ENCODE measurements at regions not wholly inside any gene's neighbourhood (a gene's known extent, or its start where the extent isn't known, plus 50 kb on each side); places are given as distances from the start of the nearest gene placed in this dataset.
A peak's percentile ranks its signal among the peaks of the same experiment; 100 is the strongest.

DNA sequence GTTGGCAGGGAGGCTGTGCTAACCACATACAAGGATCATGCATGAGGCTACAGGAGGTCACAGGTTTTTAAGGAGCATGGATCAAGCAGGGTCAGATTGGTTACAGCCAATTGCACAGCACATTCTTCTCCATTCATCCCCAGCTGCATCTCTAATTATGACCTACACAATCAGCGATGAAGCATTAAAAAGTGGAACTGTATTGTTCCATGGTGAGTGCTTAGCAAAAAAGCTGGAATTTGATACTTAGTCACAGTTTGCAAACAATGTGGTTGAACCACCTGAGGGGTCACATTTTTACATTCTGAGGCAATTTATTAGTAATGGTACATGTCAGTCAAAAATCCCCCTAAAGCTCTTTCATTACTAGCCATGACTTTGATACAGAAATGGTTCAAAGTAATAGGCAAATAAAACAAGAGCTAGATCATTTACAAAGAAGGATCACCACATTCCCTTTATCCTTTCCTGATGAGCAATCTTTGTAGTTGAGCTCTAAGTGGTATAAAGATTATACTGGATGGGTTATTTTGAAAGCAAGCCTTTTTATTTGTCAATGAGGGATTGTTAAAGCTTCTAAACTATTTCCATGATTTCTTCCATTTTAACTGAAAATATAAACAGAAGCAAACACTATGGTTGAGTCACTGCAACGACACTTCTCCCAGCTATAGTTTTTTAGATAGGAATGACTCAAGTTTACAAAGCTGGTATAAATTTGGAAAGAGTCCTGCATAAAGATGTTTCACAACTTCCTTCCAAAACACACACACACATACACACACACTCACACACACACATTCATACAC, 217.8 kb upstream of the SEMA3A start (continued):
- TF ChIP-seq ZNF274 (IDR thresholded peaks at IDR 0.05; ENCODE audit: low read depth, low read length), result no peak
- peak; percentile 45 for TF ChIP-seq CBX3 (IDR thresholded peaks at IDR 0.05; ENCODE audit: low read depth)
- no peak; the same call in 1 of the 2 replicates for TF ChIP-seq SRF (IDR thresholded peaks at IDR 0.05; ENCODE audit: low read depth)
- TF ChIP-seq MAX (IDR thresholded peaks at IDR 0.05), result 0 out of 2 replicates have a peak, but pooled peaks have one; percentile 34

GRCh38 chr7:84399661-84400060, 205.1 kb upstream of the SEMA3A start:
- intact Hi-C loops (cut with micrococcal nuclease), result no loop called here
- H2AFZ ChIP-seq (ENCODE audit: low read depth, low read length, poor library complexity, severe bottlenecking), result no peak overlapping the region
- no peaks in the 10 kb centered on the region for H3K9me3 ChIP-seq (ENCODE audit: control insufficient read depth in 1 of 2, insufficient read depth in 1 of 2, low read depth in 1 of 2, low read length in 2 of 2)
- CTCF ChIA-PET, result no interaction called here
- POLR2A ChIA-PET, result no interaction called here
- no peak overlapping the region for H3K4me3 ChIP-seq (replicated peaks in 1 of 2; ENCODE audit: low read depth in 1 of 2, low read length in 2 of 2)
- no peak overlapping the region for H3K9ac ChIP-seq (ENCODE audit: low read length)
- TF ChIP-seq, protein P1, sequence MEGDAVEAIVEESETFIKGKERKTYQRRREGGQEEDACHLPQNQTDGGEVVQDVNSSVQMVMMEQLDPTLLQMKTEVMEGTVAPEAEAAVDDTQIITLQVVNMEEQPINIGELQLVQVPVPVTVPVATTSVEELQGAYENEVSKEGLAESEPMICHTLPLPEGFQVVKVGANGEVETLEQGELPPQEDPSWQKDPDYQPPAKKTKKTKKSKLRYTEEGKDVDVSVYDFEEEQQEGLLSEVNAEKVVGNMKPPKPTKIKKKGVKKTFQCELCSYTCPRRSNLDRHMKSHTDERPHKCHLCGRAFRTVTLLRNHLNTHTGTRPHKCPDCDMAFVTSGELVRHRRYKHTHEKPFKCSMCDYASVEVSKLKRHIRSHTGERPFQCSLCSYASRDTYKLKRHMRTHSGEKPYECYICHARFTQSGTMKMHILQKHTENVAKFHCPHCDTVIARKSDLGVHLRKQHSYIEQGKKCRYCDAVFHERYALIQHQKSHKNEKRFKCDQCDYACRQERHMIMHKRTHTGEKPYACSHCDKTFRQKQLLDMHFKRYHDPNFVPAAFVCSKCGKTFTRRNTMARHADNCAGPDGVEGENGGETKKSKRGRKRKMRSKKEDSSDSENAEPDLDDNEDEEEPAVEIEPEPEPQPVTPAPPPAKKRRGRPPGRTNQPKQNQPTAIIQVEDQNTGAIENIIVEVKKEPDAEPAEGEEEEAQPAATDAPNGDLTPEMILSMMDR (IDR thresholded peaks at IDR 0.05 in 2 of 3, conservative IDR thresholded peaks at IDR 0.05 in 1 of 3; ENCODE audit: borderline replicate concordance in 1 of 3, insufficient read depth in 1 of 3, low read depth in 2 of 3, low read length in 2 of 3), result no peak
- no peaks in the 10 kb centered on the region for H3K36me3 ChIP-seq (ENCODE audit: control insufficient read depth in 1 of 2, insufficient read depth in 2 of 2, low read length in 2 of 2)
- H3K79me2 ChIP-seq (ENCODE audit: insufficient read depth, low read length), result no peaks in the 10 kb centered on the region
- no peaks in the 10 kb centered on the region for H3K9me2 ChIP-seq (ENCODE audit: insufficient read depth)
- no peak overlapping the region for H3K27ac ChIP-seq (ENCODE audit: low read depth, low read length)
- no peaks in the 10 kb centered on the region for H4K20me1 ChIP-seq (ENCODE audit: insufficient read depth)
- ATAC-seq (no peak), DNase-seq (ENCODE audit: low read depth, low spot score) (no peak)
- RAD21 ChIA-PET (ENCODE audit: low non-redundant PET in 1 of 2, low total read pairs in 2 of 2, uncharacterized antibody in 2 of 2, unreplicated experiment in 2 of 2), result no interaction called here
- H3K27me3 ChIP-seq (ENCODE audit: insufficient read depth, low read length), result no peaks in the 10 kb centered on the region
- no peaks in the 10 kb centered on the region for H3K4me1 ChIP-seq (ENCODE audit: control insufficient read depth in 1 of 2, insufficient read depth in 2 of 2, low read length in 2 of 2)
- BruUV-seq (replicated peaks), result no TSS peak
- no peak overlapping the region for H3K4me2 ChIP-seq (ENCODE audit: low read length)

All from HCT116 (cell line).